HUES64 (cell line): ENCODE measurements at regions not wholly inside any gene's neighbourhood (a gene's known extent, or its start where the extent isn't known, plus 50 kb on each side); places are given as distances from the start of the nearest gene placed in this dataset.

Source experiments
- H3K27ac ChIP-seq: 2 replicates; pipeline ENCODE4 v1.7.0; 2013; ENCODE audit warnings: low read depth, low read length, inconsistent platforms
- H3K27me3 ChIP-seq: 2 replicates; pipeline ENCODE4 v1.6.1; 2013; ENCODE audit warnings: mild to moderate bottlenecking, low read length; ENCODE audit not compliant: insufficient read depth
- H3K36me3 ChIP-seq: 2 replicates; pipeline ENCODE4 v1.6.1; 2013; ENCODE audit warnings: mild to moderate bottlenecking, low read length; ENCODE audit not compliant: insufficient read depth
- H3K4me1 ChIP-seq: 2 replicates; pipeline ENCODE4 v1.6.1; 2013; ENCODE audit warnings: mild to moderate bottlenecking, low read length, moderate library complexity; ENCODE audit not compliant: insufficient read depth
- H3K4me3 ChIP-seq: 2 replicates; pipeline ENCODE4 v1.5.1; 2013; ENCODE audit warnings: mild to moderate bottlenecking, low read length, moderate library complexity
- H3K9ac ChIP-seq: 2 replicates; pipeline ENCODE4 v1.6.1; 2013; ENCODE audit warnings: mild to moderate bottlenecking, low read depth, low read length
- H3K9me3 ChIP-seq: 2 replicates; pipeline ENCODE4 v1.6.1; 2013; ENCODE audit warnings: low read depth, low read length; ENCODE audit not compliant: insufficient read depth
- WGBS: fragments of 150-250, 120-280 bp; methylation state at CpG from one replicate; pipeline ENCODE4 v1.1.7; 2013; ENCODE audit warnings: missing lambda C conversion rate; 5-methylcytosine and 5-hydroxymethylcytosine counted together

DNA sequence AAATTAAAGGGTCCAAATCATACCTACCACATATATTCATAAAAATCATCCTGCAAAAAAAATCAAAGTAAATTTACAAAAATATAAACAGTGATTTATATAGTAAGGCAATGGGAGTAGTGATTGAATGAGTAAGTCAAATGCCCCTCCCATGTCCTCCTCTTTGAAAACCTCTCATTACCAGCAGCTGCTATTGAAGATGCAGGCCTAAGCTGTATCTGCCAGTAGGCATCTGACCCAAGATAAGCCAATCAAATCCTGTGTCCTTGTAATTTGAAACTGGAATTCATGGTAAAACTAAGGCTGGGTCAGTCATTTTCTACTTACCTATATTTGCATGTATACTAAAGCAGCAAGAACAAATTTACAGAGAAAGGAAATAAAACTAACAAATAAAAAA is 60.4 kb upstream of the POU1F1 start:
- Histone ChIP-seq H3K9me3 (no peaks in the 10 kb centered on the region), H3K27ac (no peak overlapping the region)

DNA sequence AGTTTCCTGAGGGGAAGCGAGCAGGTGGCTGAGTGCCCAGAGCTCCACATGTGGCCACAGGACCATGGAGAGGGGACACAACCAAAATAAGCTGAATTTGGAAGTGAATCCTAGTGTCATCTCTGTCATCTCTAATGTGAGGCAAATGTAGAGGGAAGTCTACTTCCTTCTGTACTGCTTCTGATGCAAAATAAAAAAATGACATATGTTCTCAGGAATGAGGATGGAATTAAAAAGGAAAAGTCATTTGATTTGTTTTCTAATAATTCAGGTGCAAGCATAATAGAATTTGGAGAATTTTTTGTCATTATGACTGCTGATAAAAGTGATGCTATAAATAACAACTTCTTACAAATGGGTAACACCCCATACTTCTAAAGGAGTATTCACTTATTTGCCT is 59.5 kb upstream of the POU1F1 start:
- Histone ChIP-seq H3K4me1 (no peaks in the 10 kb centered on the region; the same call in 1 of the 2 replicates), H3K27ac (no peak overlapping the region), H3K9me3 (no peaks in the 10 kb centered on the region), H3K27me3 (no peaks in the 10 kb centered on the region), H3K4me3 (no peak overlapping the region), H3K36me3 (no peaks in the 10 kb centered on the region), H3K9ac (no peak overlapping the region)
- 98% methylated on average over 1 of the region's 1 CpG for WGBS

More for the DNA sequence above, 60.4 kb upstream of the POU1F1 start:
- Histone ChIP-seq H3K4me1 (no peaks in the 10 kb centered on the region; the same call in 1 of the 2 replicates), H3K4me3 (no peak overlapping the region), H3K36me3 (no peaks in the 10 kb centered on the region), H3K27me3 (no peaks in the 10 kb centered on the region), H3K9ac (no peak overlapping the region)

DNA sequence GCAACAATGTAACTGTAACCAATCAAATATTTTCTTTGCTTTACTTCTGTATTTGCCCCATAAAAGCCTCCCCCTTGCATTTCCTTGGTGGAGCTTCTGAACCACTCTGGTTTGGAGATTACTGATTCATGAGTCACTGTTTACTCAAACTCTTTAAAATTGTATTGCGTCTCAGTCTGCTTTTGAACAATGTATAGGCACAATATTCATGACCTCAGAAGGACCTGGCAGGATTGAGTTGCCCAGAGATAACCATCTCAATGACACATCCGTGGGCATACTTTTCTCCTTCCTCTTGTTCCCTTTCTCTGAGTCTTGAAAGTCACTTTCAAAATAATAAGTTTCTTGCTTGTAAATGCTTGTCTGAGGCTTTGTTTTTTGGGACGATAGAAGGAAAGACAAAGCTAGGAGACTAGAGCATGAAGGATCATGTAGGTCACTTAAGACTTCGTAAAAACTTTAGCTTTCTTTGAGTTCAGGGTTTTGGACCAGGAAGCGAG is 57.1 kb upstream of the POU1F1 start:
- Histone ChIP-seq H3K9ac (no peak overlapping the region), H3K27ac (no peak overlapping the region), H3K4me1 (no peaks in the 10 kb centered on the region; the same call in 1 of the 2 replicates), H3K9me3 (no peaks in the 10 kb centered on the region), H3K36me3 (no peaks in the 10 kb centered on the region), H3K4me3 (no peak overlapping the region), H3K27me3 (no peaks in the 10 kb centered on the region)
- WGBS, result 87% methylated on average over 5 of the region's 5 CpGs

DNA sequence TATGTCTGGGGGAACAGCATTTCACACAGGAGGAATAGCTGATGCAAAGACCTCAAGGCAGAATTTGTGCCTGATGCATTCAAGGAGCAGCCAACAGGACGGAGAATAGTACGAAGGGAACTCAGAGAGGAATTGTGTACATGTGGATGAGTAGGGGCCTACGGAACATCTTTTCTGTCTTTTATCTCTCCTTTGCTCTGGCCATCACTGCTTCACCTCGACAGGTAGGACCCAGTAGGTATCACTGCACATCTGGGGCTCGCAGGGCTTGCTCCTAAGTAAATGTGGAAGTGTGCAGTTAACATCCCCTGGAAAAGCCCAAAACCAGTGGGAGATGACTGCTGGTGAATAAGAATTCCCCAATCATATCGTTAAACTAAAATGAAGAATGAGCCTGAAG is 56.4 kb upstream of the POU1F1 start:
- no peak overlapping the region for H3K9ac ChIP-seq
- 93% methylated on average over 6 of the region's 6 CpGs for WGBS
- no peaks in the 10 kb centered on the region for H3K27me3 ChIP-seq
- no peaks in the 10 kb centered on the region for H3K36me3 ChIP-seq
- no peaks in the 10 kb centered on the region for H3K9me3 ChIP-seq
- H3K27ac ChIP-seq, result no peak overlapping the region
- H3K4me3 ChIP-seq, result no peak overlapping the region
- H3K4me1 ChIP-seq, result no peaks in the 10 kb centered on the region; the same call in 1 of the 2 replicates

DNA sequence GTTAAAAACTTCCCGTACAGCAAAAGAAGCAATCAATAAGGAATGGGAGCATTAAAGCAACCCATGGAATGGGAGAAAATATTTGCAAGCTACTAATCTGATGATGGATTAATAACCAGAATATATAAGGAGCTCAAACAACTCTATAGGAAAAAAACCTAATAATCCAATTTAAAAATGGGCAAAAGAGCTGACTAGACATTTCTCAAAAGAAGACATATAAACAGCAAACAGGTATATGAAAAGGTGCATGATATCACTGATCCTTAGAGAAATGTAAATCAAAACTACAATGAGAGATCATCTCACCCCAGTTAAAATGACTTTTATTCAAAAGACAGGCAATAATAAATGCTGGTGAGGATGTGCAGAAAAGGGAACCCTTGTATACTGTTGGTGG is 52.7 kb upstream of the POU1F1 start:
- no peak overlapping the region for H3K27ac ChIP-seq
- H3K9ac ChIP-seq, result no peak overlapping the region
- no peaks in the 10 kb centered on the region for H3K27me3 ChIP-seq
- no peaks in the 10 kb centered on the region for H3K9me3 ChIP-seq
- no peak overlapping the region for H3K4me3 ChIP-seq
- no peaks in the 10 kb centered on the region for H3K36me3 ChIP-seq
- no peaks in the 10 kb centered on the region; the same call in 1 of the 2 replicates for H3K4me1 ChIP-seq
- WGBS, result 0% methylated on average over 1 of the region's 1 CpG
